ENCODE measurements at regions not wholly inside any gene's neighbourhood (a gene's known extent, or its start where the extent isn't known, plus 50 kb on each side); places are given as distances from the start of the nearest gene placed in this dataset.

DNA sequence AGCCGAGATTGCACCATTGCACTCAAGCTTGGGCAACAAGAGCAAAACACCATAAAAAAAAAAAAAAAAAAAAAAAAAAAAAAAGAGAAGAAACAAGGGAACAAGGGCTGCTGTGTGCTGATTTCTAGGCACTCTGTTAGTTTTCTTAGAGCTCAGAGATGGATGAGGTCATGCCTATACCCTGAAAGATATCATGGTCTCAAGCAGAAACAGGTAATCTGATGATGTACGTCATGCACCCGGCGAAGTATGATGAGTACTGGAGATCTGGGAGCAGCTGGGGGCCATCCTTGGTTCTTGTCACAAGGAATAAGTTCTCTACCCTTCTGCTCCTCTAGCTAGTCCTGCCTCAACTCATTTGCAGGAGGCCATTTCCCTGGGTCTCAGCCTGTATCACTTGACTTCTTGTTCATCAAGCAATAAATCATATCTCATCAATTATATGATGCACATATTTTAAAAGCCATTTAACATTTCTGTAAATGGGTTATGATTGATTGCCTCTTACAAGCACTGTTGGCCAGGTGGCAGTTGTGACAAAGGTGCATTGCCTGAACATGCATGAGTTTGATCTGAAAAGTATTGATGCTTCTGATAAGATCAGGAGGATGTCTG, 517.2 kb downstream of the DHX35 start:
- DNase-seq (ENCODE audit: low spot score) = no peak

DNA sequence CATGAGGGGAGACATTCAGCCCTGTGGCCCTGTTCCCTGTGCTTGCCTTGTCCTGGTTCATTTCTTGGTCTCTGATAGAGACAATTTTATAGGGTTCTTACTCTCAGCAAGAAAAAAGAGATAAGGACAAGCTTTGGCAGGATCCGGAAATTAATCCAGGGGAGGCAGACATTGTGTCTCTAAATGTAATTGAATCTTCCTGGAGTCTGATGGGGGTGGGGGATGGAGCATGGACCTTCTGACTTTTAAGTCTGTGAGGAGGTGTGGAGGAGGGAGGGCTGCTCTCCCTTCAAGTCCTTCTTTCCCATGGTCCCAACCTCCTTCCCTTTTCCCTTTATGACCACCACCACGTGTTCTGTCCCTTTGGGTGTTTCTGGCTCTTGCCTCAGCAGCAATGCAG, 512.7 kb downstream of the DHX35 start:
- no peak for DNase-seq (ENCODE audit: low spot score)

DNA sequence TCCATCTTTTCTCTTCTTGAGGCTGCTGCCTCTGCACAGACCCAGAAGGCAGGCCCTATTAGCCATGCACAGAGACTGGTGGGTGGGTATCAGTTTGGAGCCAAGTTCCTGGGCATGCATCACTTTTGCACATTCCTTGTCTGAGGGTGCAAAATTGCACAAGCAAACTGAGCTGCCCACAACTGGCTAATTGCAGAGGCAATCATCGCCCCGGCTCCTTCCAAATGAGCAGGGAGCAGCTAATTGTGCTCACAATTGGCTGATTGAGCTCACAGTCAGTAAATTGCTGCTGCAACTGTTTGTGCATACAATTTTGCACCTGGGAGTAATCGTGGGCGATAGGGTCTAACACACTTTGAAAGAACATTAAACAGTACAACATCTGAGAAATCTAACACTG, 511.4 kb downstream of the DHX35 start:
- no peak for DNase-seq (ENCODE audit: low spot score)

DNA sequence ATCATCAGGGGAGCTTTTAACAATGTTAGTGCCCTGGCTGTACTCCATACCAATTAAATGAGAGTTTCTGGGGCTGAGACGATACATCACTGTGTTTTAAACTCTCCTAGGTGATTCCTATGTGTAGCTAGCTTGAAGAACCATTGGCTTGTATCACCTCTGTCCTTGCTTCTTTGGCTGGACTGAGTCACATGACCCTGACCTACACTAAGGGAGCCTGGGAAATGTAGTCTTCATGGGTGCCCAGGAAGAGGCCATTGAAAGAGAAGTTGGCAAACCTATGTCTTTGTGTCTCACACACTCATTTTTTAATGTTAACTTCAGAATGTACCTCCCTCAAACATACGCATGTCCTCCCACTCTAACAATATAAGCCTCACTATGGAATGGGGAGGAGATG, 506.6 kb downstream of the DHX35 start:
- DNase-seq (ENCODE audit: low spot score) = no peak

DNA sequence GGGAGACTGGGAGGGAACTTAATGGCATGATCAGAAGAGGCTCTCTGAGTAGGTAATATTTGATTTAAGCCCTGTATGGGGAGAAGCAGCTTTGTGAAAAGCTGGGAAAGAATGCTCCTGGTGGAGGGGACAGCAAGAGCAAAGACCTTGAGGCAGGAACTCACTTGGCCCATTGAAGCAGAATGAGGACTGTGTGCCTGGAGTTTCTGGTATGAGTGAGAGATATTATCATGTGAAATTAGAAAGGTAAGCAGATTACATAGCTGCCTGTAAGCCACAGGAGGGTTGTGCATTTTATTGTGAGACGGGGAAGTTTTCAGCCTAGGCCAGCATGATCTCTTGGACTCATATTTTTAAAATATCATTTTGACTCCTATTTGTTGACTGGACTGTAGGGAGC, 502.1 kb downstream of the DHX35 start:
- DNase-seq (ENCODE audit: low spot score) = no peak

DNA sequence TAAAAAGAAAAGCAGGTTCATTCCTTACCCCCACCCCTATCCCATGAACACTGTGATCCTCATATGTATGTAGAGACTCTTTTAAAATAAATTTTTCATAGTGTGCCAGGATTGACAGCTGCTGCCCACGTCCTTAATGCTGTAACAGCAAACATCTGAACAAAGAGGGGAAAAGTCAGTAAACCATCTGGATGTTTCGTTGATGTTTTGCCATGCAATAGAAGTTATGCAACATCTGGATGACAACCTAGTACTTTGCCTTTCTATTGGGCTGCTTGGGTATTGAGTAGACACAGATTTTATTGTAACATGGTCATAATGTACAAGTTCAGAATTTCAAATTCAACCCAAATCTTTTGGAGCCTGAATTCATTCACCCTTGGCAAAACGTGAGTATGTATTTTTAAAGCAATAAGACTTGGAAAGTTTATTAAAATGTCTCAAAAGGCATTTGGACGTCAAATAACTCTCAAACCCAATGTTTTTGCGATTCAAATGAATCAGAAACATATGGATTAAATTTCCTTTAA, 500.3 kb downstream of the DHX35 start:
- DNase-seq (ENCODE audit: low spot score) = no peak

DNA sequence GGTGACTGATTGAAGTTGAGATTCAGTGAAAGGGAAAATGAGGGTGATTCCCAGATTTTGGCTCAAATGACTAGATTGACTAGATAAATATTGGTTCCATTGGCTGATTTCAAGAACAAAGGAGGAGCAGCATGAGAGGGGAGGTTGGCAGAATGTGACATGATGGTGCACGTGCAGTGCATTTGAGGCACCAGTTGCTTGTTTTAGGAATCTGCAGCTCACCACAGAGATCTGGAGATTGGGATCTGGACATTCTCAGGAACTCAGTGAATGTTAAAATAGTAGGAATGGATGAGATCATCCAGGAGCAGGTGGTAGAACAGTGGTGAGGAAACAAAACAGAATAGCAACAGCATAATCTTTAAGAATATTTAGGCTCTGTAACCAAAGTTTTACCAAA, 496.3 kb downstream of the DHX35 start:
- no peak for DNase-seq (ENCODE audit: low spot score)

DNA sequence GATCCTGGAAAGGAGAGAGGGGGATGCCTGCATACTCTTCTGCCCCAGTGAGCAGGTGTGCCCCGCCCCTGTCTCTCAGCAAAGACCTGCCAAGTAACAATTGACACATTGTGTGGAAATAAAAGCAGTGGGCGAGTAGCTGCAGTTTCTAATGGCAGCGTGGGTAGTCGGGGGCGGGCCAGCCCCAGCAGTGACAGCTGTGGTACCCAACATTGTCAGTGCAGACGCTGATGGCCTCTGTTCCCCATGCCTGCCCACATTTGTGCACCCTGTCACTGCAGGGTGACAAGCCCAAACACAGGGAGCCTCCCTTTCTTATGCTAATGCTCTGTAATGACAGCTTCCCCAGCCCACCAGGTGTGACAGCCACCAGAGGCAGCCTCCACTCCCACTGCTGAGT, 491.7 kb downstream of the DHX35 start:
- no peak for DNase-seq (ENCODE audit: low spot score)

DNA sequence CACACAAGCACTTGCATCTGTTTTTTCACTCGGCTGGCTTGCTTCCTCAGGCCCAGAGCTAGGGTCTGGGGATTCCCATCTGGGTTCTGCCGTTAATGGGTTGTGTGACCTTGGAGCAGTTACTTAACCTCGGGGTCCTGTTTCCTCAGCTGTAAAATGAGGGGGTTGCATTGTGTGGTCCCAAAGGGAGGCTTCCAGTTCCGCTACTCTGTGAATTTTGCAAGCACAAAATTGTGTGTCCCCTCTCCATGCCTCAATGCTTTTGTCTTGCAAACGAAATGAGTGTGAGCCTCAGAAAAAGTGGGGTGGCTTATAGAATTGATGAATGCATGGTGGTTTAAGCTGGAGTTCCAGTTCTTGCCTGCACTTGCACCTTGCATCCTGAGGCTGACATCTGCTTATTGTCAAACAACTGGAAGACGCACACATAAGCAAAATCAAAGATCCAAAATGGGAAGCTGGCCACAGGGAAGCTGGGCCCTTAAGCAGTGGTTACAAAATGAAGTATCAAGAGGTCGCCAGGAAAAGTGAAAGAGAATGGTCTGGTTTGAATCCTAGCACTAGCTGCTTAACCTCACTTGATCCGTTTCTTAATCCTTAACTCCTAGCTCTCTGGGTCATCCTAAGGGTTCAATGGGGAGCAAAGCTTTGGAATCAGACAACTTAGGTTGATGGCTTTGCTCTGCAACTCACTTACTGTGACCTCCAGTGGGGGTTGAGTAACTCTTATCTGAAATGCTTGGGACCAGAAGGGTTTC, 490.6 kb downstream of the DHX35 start:
- no peak for DNase-seq (ENCODE audit: low spot score)

DNA sequence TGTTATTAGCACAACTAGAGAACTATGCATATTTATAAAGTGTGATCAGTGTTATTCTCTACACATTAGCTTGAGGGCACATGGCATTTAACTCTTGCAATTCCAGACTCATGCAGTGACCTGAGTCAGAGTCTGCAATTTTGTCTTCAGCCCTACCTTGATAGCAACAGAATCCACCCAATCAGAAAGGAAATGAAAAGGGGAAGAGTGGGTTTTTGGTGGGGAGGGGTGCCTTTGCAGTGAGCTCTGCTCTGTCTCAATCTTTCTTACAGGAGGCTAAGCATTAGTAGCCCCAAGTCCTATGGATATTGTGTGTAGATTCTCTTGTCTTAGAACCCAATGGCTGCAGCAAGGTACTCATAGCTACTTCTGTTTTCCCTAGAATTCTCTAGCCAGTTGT, 489.2 kb downstream of the DHX35 start:
- no peak for DNase-seq (ENCODE audit: low spot score)

DNA sequence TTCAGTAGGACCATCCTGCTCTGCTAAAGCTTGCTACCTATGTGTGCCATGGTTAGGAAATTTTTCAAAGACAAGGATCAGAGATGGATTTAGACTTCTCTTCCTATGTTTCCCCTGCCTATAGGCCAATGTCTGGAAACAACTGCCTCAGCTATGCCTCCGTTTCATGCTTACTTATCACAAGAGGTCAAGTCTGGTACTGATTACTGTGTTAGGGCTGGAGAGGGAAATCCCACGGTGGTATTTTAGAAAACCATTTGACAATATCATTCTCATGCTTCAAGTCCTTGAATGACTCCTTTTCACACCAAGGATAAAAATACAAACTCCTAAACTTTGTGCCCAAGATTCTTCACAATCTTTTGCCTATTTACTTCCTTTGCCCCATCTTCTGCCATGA, 484.3 kb downstream of the DHX35 start:
- DNase-seq (ENCODE audit: low spot score) = no peak

DNA sequence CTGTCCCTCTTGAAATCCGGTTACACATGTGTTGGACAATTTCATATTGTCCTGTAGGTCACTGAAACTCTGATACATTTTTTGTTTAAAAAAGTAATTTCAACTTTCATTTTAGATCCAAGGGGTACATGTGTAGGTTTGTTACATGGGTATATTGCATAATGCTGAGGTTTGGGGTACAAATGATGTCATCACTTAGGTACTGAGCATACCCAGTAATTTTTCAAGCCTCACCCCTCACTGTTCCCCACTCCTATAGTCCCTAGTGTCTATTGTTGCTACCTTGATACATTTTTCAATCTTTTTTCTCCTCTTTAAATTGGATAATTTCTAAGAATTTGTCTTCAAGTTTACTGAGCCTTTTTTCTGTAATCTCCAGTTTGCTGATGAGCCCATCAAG, 483.0 kb downstream of the DHX35 start:
- DNase-seq (ENCODE audit: low spot score) = no peak

DNA sequence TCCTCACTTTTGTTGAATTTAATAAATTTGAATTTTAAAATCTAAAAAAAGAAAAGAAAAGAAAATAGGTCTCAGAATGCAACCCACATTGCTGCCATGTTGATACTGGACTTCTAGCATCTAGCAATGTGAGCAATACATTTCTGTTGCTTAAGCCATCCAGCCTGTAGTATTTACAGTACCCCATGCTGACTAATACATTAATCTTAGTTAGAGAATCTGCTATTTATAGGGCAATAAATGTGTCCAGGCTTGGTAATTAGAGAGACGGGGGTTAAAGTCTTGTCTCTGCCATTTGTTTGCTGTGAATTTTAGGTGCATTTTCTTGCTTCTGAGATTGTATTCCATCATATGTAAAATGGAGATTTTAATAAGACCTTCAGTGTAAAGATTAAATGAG, 471.3 kb downstream of the DHX35 start:
- DNase-seq (ENCODE audit: low spot score) = no peak

DNA sequence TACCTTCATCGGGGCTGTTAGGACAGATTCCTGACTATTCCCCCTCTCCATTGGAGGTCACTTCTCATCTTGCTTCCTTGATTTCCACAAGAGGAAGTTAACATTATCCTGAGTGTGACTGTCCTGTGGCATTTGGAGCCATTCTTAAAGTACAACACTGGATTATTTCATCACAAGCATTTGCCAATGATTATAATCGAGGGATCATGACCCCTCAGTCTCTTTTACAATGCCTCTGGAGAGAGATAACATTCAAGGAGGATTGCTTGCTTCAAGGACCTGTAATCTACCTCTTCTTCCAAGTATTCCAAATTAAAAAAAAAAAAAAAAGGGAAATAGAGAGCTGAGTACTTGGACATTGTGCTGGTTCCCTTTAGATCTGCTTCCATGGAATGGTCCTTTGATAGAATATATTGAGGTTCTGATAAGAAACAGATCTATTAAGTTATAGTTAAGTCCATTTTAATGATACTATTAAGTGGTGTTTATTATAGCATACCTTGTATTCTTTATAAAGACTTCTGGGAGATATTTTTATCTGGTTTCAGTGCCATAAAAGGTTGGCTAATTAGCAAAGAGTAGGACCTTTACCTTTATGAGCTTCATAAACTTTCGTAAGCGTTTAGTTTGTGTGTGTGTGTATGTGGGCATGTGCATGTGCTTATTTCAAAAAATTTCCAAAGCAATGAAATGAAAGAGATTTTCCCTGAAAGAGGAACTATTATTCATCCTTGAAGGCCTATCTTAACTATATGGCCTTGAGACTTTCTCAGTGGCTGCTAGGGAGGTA, 469.1 kb downstream of the DHX35 start:
- DNase-seq (ENCODE audit: low spot score) = no peak

DNA sequence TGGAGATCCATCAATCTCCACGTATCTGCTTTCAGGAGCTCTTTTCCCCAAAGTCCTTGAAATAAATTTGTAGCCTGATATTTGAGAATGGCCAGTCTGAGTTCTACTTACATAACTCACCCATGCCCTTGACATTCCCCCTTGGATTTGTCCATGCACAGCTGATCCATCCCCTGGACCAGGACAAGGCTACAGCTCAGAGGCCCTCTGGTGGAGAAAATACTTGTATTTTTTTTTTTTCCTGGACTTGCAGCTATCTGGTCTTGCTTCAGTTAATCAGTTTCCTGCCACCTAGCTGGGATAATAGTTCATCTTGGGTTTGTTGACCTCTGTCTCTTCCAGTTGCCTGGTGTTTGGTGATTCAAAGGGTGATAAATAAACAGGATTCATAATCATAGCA, 467.6 kb downstream of the DHX35 start:
- no peak for DNase-seq (ENCODE audit: low spot score)

DNA sequence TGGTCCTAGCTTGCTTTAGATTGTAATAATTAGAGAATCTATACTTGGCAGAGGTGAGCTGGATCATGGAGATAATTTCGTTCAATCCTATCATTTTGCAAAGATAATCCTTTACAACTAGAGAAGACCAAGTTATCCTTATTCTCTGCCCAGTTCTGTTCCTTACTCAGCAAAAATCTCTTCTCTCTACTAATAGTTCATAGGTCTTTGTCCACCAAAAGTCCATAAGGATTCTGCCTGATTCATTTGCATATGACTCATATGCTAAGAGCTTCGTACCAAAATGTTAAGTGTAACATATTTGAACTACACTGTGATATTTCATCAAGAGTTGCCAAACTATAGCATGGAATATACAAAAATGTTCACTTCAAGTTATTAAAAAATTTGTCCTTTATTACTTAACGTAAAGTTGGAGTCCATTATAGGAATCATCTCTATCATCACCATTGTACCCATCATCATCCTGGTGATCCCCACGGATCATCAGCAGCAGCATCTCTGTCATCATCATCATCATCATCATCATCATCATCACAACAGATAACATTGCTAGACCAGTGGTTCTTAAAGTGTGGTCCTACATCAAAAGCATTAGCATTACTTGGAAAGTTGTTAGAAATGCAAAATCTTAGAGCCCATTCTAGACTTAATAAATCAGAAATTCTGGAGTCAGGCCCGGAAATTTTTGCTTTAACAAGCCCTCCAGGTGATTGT, 463.0 kb downstream of the DHX35 start:
- no peak for DNase-seq (ENCODE audit: low spot score)

DNA sequence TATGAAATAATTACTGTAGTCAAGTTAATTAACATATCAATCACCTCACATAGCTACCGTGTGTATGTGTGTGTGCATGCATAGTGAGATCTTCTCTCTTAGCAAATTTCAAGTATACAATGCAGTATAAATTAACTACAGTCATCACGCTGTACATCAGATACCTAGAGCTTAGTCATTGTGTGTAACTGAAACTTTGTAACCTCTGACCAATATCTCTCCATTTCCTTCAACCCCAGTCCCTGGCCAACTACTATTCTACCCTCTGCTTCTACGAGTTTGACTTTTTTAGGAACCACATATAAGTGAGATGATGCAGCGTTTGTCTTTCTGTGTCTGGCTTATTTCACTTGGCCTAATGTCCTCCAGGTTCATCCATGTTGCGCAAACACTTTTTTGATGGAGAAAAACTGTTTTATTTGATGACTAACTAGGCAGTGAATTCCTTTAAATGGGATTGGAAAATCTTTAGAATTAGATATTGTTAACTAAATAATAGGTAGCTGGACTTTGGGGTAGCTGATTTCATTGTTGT, 459.5 kb downstream of the DHX35 start:
- DNase-seq (ENCODE audit: low spot score) = no peak

DNA sequence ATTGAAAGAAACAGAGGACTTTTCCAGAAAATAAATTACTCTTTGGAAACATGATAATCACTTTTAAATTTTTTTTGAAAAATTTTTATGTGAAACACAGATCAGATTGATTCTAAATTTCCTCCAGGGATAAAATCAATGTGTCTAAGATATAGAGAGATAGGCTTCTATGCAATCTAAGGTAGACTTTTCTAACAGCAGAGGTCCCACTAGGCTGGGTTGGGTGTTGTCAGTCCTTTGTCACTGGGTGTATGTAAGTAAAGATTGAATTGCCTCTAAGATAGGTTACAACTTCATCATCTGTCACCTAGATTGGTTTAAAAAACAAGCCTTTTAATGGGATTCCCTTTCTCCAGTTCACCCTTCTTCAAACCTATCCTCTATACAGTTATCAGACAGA, 449.9 kb downstream of the DHX35 start:
- DNase-seq (ENCODE audit: low spot score) = no peak

DNA sequence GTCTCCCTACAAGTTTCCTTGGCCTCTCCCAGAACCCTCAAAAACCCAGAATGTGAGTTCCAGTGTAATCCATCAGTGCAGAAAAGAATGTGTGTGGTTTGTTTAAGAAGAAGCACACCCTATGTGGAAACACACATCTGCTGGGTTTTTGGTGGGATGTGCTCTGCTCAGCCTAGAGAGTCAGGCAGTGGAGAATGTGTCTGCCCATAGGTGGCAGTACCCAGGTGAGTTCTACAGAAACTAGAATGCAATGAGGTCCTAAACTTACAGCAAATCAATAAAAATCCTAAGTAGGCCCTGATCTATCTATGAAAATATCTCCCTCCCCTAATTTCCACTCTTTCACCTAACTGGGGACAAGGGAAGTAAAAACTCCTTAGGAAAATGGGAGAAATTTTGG, 437.3 kb downstream of the DHX35 start:
- DNase-seq (ENCODE audit: low spot score) = no peak

DNA sequence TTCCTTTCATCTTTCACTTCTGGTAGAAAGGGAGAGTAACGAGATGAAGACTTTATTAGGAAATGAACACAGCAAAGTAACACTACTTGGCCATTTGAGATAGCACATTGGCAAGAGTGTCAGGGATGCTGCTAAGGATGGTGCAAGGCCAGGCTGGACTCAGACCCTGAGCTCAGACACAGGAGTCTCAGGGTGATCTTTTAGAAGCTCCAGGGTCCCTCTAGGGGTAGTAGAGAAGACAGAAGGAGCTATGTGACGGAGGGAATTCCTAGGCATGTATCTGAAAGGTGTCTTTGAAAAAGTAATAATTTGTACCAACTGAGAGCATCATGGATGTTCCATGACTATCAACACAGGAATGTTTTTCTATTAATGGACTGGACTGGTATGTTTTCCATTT, 436.5 kb downstream of the DHX35 start:
- DNase-seq (ENCODE audit: low spot score) = no peak

DNA sequence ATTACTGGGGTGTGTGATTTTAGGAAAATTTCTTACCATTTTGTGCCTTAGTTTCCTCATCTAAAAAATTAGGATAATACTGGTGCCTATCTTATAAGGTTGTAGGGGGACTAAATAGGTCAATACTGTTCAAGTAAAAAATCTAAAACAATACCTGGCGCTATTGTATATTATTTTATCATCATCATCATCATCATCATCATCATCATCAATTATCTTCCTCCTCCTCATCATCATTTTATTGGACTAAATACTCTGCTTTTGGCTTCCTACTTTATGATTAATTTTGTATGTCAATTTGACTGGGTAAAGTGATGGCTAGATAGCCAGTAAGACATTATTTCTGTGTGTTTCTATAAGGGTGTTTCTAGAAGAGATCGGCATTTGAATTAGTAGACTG, 435.5 kb downstream of the DHX35 start:
- no peak for DNase-seq (ENCODE audit: low spot score)

All from LoVo (cell line).